Mesothelial cell of epicardium (in vitro differentiated cells): ENCODE measurements at regions not wholly inside any gene's neighbourhood (a gene's known extent, or its start where the extent isn't known, plus 50 kb on each side); places are given as distances from the start of the nearest gene placed in this dataset.

Experiments
- DNase-seq, 2 experiments: peaks; one replicate each; pipeline ENCODE4 v3.0.0; 2021; ENCODE audit warnings: low spot score in 2 of 2; ENCODE audit not compliant: unreplicated experiment in 2 of 2
- H3K27ac Mint-ChIP-seq: 2 replicates; pipeline ENCODE4 v1.8.0; 2021; ENCODE audit warnings: mixed read lengths
- H3K27me3 Mint-ChIP-seq: 2 replicates; pipeline ENCODE4 v1.8.0; 2021; ENCODE audit warnings: low read depth, mixed read lengths
- H3K36me3 Mint-ChIP-seq: 2 replicates; pipeline ENCODE4 v1.8.0; 2021; ENCODE audit warnings: mixed read lengths
- H3K4me1 Mint-ChIP-seq: 2 replicates; pipeline ENCODE4 v1.8.0; 2021; ENCODE audit warnings: mixed read lengths
- H3K4me3 Mint-ChIP-seq: 2 replicates; pipeline ENCODE4 v1.8.0; 2021; ENCODE audit warnings: mild to moderate bottlenecking, moderate library complexity, mixed read lengths
- H3K9me3 Mint-ChIP-seq: 2 replicates; pipeline ENCODE4 v1.8.0; 2021; ENCODE audit warnings: mixed read lengths
- CTCF ChIP-seq: fragments of 200-600 bp; sonication (generic); IDR thresholded peaks from one replicate; pipeline ENCODE4 v1.5.0; 2021; ENCODE audit warnings: antibody characterized with exemption; ENCODE audit not compliant: unreplicated experiment

- H3K4me1 Mint-ChIP-seq, result peaks cover 9% of the 10 kb centered on the region
- peak in 1 of 2 experiments; percentile 7 for DNase-seq
- no peak overlapping the region for H3K4me3 Mint-ChIP-seq
- TF ChIP-seq CTCF, result no peak
- peaks cover 2% of the 10 kb centered on the region for H3K27me3 Mint-ChIP-seq
- H3K27ac Mint-ChIP-seq, result no peak overlapping the region
- H3K9me3 Mint-ChIP-seq, result no peaks in the 10 kb centered on the region
- no peaks in the 10 kb centered on the region for H3K36me3 Mint-ChIP-seq
Measured at GRCh38 chr18:79583426-79583825, 96.2 kb upstream of the CTDP1 start.

GRCh38 chr18:79583984-79584401 is 95.6 kb upstream of the CTDP1 start:
- peak in 1 of 2 experiments; percentile 4 for DNase-seq
- H3K27me3 Mint-ChIP-seq, result peaks cover 4% of the 10 kb centered on the region
- H3K4me1 Mint-ChIP-seq, result peaks cover 13% of the 10 kb centered on the region
- H3K36me3 Mint-ChIP-seq, result no peaks in the 10 kb centered on the region
- no peak overlapping the region for H3K4me3 Mint-ChIP-seq
- no peaks in the 10 kb centered on the region for H3K9me3 Mint-ChIP-seq
- H3K27ac Mint-ChIP-seq, result no peak overlapping the region
- TF ChIP-seq CTCF, result no peak

- Mint-ChIP-seq H3K27ac (no peak overlapping the region), H3K9me3 (no peaks in the 10 kb centered on the region), H3K4me3 (no peak overlapping the region), H3K36me3 (no peaks in the 10 kb centered on the region), H3K4me1 (peaks cover 15% of the 10 kb centered on the region), H3K27me3 (peaks cover 4% of the 10 kb centered on the region)
- DNase-seq, result peak in 1 of 2 experiments; percentile 14
- no peak for TF ChIP-seq CTCF
Measured at GRCh38 chr18:79584491-79585394, 94.9 kb upstream of the CTDP1 start.

- peaks cover 4% of the 10 kb centered on the region for H3K27me3 Mint-ChIP-seq
- H3K9me3 Mint-ChIP-seq, result no peaks in the 10 kb centered on the region
- no peak for TF ChIP-seq CTCF
Measured at GRCh38 chr18:79585395-79586370, 93.9 kb upstream of the CTDP1 start.

GRCh38 chr18:79586436-79587225 is 93.0 kb upstream of the CTDP1 start:
- no peak overlapping the region for H3K27ac Mint-ChIP-seq
- no peaks in the 10 kb centered on the region for H3K9me3 Mint-ChIP-seq
- TF ChIP-seq CTCF, result no peak
- no peak overlapping the region for H3K4me3 Mint-ChIP-seq
- peak in 1 of 2 experiments; percentile 14 for DNase-seq
- peaks cover 13% of the 10 kb centered on the region for H3K4me1 Mint-ChIP-seq
- peaks cover 11% of the 10 kb centered on the region for H3K27me3 Mint-ChIP-seq
- no peaks in the 10 kb centered on the region for H3K36me3 Mint-ChIP-seq

More at GRCh38 chr18:79585395-79586370, 93.9 kb upstream of the CTDP1 start:
- Mint-ChIP-seq H3K27ac (no peak overlapping the region), H3K36me3 (no peaks in the 10 kb centered on the region), H3K4me1 (peaks cover 11% of the 10 kb centered on the region), H3K4me3 (no peak overlapping the region)
- DNase-seq, result peak in 1 of 2 experiments; percentile 15
